C1 segment of cervical spinal cord (tissue), 14 donors: ENCODE measurements at regions not wholly inside any gene's neighbourhood (a gene's known extent, or its start where the extent isn't known, plus 50 kb on each side); places are given as distances from the start of the nearest gene placed in this dataset.

ENCODE experiments used
- DNase-seq, 14 donors: peaks; one replicate each; lab custom pipeline; 2025; lab: John Stamatoyannopoulos, UW

DNA sequence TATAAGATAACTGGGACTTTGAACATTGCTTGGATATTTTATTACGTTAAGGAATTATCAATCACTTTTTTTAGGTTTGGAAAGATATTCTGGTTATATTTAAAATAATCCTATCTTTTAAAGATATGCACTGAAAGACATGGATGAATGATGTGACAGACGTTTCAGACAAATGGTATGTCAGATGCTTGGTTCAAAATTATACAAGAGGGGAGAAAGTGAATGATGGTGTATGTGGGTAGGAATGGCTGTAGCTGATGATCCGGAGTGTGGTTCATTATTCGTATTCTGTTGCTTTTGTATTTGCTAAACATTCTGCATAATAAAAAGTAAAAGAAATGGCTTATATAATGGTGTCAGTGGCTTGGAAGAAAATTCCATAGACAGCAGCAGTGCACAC is 51.0 kb upstream of the SNRPB2 start:
- no peak for DNase-seq

DNA sequence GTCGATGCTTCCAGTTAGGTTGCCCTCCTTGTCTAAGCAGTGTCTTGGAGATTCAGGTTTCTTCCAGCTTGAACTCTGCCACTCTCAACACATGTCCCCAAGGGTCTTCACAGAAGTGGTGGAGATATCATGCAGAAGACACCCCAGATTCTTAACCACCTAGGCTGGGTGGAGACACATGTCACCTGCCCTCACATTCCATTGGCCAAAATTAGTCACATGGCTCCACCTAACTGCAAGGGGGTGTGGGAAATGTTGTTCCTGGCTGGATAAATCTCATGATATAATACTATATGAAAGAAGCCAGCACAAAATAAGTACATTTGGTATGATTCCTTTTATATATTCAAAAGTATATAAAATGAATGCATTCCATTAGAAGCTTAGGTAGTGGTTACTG is 52.9 kb upstream of the SNRPB2 start:
- no peak for DNase-seq

DNA sequence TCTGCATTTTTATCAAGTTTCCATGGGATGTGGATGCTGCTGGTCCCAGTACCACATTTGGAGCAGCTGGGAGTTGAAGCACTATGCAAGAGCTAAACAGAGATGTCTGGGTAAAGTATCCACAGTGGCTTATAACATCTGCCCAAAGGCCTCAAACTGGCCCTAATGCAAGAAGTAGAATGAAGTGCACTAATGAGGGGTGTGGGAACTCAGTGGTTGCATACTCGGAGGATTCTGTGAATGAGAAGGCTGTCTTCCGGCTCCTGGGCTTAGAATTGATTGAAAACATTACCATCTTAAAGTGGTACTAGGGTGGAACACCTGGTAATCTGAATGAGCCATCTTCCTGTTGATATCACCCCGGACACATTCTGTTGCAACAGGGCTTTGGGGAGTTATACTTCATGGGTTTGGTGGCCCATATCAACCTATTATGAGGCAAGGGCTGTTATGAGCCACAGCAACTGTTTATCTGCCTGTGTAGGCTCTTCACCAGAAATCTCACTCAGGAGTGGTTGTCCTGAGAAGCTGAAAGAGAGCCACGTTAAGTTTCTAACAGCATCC is 54.7 kb upstream of the SNRPB2 start:
- no peak for DNase-seq

DNA sequence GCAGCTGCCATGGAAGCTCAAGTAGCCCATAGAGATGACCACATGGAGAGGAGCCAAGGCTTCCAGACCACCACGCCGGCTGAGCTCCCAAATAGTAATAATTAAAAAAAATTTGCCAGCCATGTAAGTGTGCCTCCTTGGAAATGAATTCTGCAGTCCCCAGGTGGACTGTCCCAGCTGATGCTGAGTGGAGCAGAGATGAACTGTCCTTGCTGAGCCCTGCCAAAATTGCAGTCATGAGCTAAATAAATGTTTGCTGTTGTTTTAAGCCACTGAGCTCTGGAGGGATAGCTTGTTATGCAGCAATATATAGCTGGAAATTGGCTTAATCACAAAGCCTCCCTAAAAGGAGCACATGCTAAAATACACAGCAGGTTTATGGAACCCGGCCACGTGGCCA is 55.6 kb upstream of the SNRPB2 start:
- no peak for DNase-seq

DNA sequence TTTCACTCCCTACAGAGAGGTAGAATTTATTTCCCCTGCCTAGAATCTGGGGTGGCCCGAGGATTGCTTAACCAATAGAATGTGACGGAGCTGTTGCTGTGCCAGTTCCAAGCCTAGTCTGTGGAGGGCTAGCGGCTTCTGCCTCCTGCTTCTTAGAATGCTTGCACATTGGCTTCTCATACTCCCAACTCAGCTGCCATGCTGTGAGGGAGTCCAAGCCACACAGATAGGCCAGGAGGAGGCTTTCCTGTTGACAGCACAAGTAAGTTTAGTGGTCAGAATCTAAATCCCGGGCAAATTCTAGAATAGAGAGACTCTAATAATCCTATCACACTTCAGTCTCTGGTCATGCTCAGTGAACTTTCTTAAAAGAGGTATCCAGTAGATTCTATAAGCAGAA is 57.5 kb upstream of the SNRPB2 start:
- no peak for DNase-seq

DNA sequence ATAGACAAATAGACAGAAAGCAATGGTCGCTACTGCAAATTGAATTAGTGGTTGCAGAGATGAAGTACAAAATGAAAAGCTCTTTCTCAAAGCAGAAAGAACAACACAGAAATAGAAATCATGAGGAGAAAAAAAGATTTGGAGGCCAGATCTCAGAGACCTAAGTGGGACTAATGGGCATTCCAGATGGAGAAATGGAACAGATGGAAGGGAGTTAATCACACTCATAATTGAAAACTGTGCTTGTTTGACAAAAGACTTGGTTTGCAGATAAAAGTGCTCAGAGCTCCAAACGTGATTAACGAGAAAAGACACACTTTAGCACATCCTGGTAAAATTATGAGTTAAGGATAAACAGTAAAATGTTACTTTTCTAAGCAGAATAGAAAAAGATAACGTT is 58.1 kb upstream of the SNRPB2 start:
- no peak for DNase-seq

DNA sequence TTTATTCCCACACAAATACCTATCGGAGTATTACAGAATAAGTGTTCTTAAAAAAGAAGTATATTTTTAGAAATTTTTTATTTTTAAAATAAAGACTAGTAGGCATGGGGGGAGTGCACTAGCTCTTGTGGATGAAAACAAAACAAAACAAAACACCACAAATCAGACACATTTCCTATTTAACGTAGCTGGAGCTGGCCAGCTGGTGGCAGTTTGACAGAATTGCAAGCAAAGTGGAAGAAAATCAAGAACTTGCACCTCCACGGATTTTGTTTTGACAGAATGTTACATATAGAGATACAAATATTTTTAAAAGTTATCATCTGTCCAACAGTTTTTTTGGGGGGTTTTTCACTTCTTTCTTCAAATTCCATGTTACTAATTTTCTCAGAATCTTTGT is 63.6 kb upstream of the SNRPB2 start:
- DNase-seq = no peak

DNA sequence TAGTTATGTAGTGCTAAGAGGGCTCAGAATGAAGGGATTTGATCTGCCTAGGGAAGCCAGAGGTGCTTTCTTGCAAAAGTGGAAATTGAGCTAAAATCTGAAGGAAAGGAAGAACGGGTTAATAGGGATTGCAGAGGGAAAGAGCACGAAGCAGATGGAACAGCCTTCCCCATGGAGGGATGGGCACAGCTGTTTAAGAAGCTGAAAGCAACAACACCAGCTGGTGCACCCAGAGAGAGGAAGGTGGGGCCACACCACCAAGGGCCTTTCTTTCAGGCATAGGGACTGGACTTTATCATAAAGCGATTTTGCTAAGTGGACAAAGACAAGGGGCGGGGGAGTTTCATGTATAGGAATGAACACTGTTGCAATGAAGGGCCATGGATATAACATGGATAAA is 65.8 kb upstream of the SNRPB2 start:
- no peak for DNase-seq

DNA sequence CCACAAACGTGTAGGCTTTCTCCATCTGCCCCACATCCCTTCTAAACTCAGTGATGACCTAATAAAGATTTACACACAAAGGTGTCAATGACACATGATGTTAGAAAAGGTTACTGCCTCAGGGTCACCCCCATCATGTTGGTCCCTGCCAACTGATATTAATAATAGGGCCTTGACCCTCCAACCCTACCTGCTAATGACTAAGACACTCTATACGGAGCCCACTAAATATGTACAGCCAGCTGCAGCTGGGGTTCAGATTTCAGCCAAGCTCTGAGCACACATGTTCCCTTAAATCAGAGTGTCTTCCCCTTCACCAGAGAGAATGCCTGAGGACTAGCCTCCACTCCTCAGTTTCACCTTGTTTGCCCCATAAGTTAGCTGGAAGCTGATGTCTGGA is 67.4 kb upstream of the SNRPB2 start:
- DNase-seq = no peak

DNA sequence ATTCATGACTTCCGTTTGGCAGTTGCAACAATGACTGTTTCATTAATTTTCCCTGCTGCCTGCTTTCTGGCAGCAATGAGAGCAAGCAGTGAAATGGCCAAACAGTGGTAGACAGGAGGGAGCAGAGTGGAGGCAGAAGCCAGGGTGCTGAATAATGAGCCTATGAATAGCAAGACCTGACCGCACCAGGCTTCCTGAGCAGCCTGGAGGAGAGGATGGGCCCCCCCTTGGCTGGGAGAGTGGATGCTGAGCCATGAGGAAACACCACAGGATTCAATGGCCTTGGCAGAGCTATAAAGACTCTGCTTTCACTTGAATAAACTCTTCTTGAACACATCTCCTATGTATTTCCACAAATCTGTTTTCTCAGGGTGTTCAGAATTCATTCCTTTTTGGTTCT is 68.1 kb upstream of the SNRPB2 start:
- DNase-seq = peak in 12 of 14 donors; percentile 4 to 92 (median 42)

DNA sequence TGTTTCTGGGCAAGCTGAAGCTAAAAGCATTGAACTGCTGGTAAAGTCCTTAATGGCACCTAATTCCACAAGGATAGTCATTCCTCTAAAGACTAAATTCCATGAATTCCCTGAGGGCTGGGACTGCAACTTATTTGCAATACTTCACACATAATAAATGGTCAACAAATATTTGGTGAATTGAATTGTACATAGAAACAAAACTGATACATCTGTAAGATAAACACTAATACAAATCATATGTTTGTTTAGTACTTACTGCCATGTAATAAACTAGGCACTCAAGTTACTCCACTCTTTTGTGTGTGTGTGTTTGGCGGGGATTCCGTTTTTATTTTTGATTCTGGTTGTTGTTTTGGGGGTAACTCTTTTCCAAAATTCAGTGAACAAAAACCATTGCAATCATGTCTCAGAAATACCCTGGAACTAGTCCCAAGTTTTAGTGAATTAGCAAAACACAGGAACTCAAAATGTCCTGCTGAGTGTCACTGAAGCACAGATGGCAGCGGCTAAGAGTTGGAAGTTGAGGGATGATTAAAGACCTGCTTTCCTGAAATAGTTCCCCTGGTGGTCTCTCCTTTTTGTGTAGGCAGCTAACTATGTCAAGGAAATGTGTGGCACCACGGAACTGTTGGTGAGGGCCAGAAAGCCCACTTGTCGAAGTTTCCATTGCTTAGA is 74.8 kb upstream of the SNRPB2 start:
- DNase-seq = no peak

DNA sequence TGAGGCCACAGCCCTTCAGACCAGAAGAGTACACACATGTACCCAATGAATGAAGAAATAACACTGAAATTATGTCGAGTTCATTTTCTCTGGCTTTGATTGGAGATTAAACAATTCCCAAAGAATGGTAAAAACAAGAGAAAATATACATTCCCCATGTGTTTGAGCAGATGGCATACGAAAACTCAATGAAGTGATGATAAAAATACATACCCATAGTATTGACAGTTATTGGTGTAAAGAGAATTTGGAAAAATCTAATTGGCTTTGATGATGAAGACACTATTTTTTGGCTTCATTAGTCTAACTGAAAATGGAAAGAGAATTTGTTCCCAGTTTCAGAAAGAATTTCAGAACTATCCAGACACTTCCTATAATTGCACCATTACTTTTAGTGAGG is 76.6 kb upstream of the SNRPB2 start:
- no peak for DNase-seq

DNA sequence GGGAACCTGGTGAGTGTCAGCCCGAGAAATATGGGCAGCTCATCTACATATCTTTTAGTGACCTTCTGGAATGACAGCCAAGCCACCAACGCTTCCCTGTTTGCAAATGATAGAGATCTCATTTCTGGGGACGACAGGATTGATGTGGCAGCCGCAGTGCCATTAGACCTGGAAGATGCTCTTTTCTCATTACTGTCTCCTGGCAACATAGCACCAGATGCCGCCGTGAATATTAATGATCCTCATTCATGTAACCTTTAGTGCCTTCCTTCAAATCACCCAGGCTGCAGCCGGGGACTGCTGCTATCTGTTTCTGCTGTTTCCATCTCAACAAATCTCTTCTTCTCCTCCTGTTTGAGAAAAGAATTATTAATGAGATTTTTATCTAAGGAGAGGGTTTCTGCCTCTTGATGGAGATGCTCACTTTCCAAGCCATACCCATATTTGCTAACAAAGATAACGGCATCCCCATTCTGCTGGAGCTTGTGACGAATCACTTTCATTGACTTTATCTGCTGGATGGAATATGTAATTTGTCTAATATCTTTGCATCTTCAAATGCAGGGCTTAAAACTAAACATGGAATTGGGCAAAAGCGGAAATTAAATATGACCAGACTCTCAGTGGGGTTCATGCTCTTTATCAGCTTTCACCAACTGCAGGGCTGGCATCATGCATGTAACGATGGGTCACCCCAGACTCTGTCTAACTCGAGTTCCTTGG is 74.8 kb upstream of the KIF16B start:
- DNase-seq = no peak

DNA sequence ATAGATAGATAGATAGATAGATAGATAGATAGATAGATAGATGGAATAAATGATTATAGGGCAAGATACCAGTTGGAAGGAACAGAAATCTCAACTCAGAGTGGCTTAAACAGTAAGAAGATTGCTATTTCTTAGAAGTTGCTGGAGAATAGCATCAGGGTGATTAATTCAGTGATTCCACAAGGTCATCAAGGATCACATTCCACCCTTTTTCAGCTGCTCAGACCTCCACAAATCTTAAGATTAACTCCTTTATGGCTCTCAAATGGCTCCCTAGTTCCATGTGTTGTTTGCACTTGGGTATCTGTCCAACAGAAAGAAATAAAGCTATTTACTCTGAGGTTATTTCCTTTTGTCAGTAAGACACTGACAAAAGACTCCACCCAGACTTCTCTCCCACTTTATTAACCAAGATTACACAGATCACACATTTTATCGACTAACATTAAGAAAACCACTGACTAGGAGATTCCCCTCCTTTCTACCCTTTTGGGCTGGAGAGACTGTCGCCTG is 68.3 kb upstream of the KIF16B start:
- no peak for DNase-seq

DNA sequence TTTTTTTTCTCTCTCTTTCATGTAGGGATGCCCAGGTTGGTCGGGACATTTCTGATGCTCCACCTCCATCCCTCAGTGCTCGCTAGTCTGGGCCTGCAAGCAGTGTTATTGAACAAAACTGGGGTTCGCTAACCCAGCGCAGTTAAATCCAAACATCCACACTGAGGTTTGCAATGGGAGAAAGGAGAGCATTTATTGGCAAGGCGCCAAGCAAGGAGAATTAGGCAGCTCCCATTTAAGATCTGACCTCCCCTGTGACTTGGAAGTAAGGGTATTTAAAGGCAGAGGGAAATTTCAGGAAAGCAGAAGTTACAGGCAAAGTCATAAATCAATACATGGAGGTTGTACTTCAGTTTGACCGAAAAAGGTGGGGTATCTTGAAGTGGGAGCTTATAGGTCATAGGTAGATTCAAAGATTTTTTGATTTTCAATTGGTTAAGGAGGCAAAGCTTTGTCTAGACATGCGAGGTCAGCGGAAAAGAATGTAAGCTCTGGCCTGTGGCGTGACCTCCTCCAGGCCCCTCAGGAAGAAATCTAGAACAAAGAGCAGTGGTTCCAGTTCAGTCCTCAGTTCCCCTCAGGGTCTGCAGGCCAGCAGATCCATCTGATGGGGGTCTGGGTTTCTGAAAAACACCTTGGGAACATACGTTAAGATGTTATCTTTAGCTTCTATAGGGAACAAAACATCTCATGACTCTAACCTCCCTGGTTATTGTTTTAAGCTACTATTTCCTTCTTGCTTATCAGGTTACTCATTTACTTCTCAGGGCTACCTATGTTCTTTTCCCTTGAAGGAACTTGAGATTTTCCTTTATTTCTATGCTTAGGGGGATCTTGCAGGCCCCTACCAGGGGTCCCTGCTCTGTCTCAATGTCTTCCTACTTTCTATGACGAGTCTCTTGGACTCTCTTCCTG is 66.0 kb upstream of the KIF16B start:
- no peak for DNase-seq

DNA sequence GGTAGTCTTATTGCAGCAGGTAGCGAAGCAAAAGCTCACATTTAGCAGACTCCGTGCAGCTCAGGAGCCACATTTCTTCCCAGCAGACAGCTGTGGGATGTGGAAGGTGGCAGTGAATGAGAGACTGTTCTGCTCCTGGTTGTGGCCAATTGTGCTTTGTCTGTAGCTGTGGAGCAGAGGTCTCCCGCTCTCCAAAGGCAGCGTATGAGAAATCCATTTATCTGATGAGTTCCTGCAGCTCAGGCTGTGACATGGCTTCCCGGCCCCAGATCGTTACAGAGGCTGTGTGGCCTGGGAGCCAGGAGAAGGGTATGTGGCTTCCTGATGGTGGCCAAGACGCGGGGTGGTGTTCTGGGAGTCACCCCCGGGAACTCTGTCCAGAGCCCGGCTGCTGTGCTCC is 64.5 kb upstream of the KIF16B start:
- peak in 3 of 14 donors; percentile 2 to 4 (median 4) for DNase-seq

DNA sequence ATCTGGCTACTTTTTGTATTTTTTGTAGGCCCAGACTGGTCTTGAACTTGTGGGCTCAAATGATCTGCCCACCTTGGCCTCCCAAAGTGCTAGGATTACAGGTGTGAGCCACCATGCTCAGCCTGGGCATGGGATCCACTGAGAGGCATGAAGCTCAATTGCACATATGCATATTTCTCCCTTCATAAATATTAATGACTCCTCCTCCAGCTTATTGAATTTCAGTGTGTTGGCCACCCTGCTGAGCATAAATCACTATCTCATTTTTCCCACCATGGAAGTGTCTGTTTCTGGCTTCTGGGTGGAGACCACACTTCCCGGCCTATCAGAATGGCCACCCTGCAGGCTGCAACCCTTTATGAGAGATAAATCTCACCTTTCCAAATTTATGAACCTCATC is 53.6 kb upstream of the KIF16B start:
- DNase-seq = no peak

DNA sequence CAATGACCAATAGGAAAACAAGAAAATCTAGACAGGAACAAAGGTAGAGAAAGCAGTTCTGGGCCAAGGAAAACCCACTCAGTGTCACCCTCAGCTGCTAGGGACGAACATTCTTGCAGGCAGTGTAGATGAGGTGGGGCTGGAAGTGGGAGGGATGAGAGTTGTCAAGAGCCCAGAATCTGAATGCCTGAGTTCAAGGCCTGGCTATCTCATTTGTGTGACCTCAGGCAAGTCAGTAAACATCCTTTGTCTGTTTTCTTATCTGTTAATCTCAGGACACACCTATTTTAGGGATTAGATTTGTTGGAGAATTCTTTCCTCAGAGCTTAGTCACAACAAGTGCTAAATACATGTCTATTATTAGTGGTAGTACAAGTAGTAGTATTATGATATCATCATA is 50.9 kb upstream of the KIF16B start:
- no peak for DNase-seq
